MG63 (cell line): ENCODE measurements at regions not wholly inside any gene's neighbourhood (a gene's known extent, or its start where the extent isn't known, plus 50 kb on each side); places are given as distances from the start of the nearest gene placed in this dataset.

Source experiments
- DNase-seq: peaks from one replicate; pipeline ENCODE4 v3.0.0-alpha.2; 2020
- H3K27me3 ChIP-seq: fragments of 250-450 bp; sonication (Bioruptor Pico); 2 replicates; pipeline ENCODE4 v1.5.1; 2020; ENCODE audit warnings: mild to moderate bottlenecking, moderate library complexity
- H3K36me3 ChIP-seq: fragments of 250-450 bp; sonication (Bioruptor Pico); 2 replicates; pipeline ENCODE4 v1.5.1; 2020; ENCODE audit warnings: mild to moderate bottlenecking, moderate library complexity
- H3K4me3 ChIP-seq: fragments of 250-450 bp; sonication (Bioruptor Pico); 2 replicates; pipeline ENCODE4 v1.5.1; 2020; ENCODE audit warnings: mild to moderate bottlenecking, moderate library complexity
- H3K9me3 ChIP-seq: fragments of 250-450 bp; sonication (Bioruptor Pico); 2 replicates; pipeline ENCODE4 v1.5.1; 2020; ENCODE audit warnings: mild to moderate bottlenecking, moderate library complexity

DNA sequence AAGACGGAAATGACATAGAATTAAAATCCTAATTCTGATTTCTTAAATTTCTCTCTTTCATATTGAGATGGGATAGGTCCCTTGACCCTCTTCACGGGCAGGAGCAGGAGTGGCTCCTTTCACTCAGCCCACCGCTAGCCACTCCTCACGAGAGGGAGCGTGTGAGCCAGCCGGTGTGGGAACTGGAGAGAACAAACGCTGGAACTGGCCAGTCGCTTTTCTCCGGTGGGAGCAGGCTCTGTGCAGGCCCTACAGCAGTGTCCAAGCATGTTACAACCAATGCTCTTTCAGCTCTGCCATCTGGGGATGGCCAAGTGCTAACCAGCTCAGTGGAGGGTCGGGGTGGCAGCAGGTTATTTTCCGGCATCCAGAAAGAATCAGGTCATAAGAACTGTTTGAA, 815.5 kb upstream of the ADGRL4 start:
- DNase-seq: no peak

DNA sequence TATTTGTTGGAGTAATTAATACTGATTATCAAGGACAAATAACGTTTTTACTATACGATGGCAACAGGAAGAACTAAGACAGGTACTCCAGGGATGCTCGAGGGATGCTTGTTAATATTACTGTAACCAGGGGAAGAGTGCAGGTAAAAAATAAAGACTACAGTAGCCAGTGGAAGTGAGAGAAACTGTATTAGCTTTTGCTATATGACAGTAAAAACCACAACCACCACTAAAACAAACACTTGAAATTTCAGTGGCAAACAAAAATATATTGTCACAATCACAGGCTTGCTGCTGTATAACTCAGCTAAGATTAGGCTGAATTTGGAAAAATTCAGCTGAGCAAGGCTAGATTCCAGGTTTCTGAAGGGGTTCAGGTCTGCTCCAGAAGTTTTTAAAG, 812.6 kb upstream of the ADGRL4 start:
- Histone ChIP-seq H3K27me3 (no peaks in the 10 kb centered on the region), H3K9me3 (no peaks in the 10 kb centered on the region), H3K4me3 (no peak overlapping the region), H3K36me3 (no peaks in the 10 kb centered on the region)
- DNase-seq: no peak

More for the DNA sequence above, 815.5 kb upstream of the ADGRL4 start:
- Histone ChIP-seq H3K4me3 (no peak overlapping the region), H3K27me3 (no peaks in the 10 kb centered on the region), H3K36me3 (no peaks in the 10 kb centered on the region), H3K9me3 (no peaks in the 10 kb centered on the region)

DNA sequence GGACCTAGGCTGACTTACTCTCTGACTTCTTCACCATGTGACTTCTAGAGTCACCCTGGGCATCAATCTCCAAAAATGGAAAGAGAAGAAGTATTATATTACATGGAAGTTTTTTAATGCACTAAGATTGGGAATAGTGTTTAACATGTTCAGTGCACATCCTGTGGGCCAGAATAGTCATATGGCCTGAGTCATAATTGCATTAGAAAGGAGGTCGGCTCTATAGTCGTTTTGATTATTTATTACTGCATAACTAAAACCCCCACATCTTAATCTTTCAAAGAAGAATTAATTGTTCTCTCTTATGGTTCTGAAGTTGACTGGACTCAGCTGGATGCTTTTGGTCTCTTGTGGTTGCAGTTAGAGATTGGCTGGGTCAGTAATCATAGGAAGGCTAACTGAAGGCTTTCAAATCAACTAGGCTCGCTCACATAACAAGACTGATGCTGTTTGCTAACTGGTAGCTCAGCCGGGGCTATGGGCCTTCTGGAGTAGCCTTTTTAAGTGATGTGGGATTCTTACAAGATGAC, 810.6 kb upstream of the ADGRL4 start:
- H3K36me3 ChIP-seq: no peaks in the 10 kb centered on the region
- H3K9me3 ChIP-seq: no peaks in the 10 kb centered on the region
- DNase-seq: no peak
- H3K4me3 ChIP-seq: no peak overlapping the region
- no peaks in the 10 kb centered on the region for H3K27me3 ChIP-seq

DNA sequence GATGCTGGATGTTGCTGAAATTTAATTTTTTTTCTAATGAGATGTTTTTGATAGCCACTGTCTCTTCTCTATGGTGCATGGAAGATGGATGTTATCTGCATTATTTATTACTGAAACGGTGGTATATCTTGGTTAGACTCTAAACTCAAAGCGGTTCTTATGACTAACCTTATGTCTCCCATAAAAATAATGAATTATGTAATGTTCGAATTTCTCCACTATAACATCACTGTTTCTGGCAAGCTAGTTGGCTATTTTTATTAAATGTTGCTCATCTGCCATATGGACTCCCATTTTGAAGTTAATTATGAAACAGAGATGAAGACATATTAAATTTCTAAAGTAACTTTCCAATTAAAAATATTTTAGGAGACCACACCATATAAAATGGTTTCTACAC, 808.6 kb upstream of the ADGRL4 start:
- H3K36me3 ChIP-seq: no peaks in the 10 kb centered on the region
- no peaks in the 10 kb centered on the region for H3K27me3 ChIP-seq
- H3K9me3 ChIP-seq: no peaks in the 10 kb centered on the region
- H3K4me3 ChIP-seq: no peak overlapping the region
- no peak for DNase-seq

DNA sequence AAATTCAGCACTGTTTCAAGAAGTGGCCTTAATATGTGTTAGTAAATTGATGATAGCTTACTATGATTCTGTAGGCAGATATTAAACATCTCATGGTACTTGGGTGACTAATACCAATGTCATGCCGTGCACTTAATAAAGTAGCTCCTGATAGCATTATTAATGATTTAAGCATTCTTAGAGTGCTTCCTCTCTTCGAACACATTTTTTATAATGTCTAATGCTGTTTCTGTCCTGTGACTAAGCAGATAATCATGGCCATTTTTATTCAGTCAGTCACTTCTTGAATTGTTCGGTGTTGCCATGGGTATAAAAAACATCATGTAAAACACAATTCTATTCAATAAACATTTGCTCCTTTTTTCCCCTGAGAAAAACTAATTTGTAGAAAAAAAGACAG, 804.6 kb upstream of the ADGRL4 start:
- Histone ChIP-seq H3K9me3 (no peaks in the 10 kb centered on the region), H3K27me3 (no peaks in the 10 kb centered on the region), H3K36me3 (no peaks in the 10 kb centered on the region), H3K4me3 (no peak overlapping the region)
- DNase-seq: no peak

DNA sequence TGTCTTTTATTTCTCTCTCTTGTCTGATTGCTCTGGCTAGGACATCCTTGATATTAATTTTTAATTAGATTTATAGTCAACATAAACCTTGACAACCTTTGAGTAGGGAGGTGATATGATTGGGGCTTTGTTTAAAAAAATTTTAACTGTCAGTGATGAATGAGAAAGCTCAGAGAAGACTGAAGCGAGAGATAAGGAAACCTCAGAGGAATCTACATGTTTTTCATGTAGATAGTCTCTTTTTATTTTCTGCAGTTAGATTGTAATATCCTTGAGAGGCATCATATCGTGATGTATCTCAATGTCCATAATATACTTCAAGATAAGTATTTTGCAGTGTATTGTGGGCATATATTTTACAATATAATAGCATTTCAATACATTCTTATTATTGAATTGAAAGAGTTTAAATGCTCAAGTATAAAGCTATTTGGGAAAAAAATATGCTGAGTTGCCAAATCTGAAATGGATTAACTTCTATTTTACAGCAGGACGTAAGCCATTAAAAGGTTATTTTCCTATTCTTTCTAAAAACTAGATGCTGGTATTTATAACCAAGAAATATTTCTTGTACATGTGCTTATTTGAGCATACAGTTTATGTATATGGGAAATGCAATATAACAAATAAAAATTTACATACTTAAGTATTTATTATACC, 802.4 kb upstream of the ADGRL4 start:
- H3K4me3 ChIP-seq: no peak overlapping the region
- H3K36me3 ChIP-seq: no peaks in the 10 kb centered on the region
- DNase-seq: no peak
- no peaks in the 10 kb centered on the region for H3K27me3 ChIP-seq
- H3K9me3 ChIP-seq: no peaks in the 10 kb centered on the region

DNA sequence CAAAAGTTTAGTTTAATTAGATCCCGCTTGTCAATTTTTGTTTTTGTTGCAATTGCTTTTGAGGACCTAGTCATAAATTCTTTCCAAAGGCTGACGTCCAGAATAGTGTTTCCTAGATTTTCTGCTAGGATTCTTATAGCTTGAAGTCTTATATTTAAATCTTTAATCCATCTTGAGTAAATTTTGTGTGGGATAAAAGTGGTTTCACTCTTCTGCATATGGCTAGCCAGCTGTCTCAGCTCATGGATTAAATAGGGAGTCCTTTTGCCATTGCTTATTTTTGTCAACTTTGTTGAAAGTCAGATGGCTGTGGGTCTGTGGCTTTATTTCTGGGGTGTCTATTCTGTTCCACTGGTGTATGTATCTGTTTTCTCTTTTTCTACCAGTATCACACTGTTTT, 801.3 kb upstream of the ADGRL4 start:
- Histone ChIP-seq H3K27me3 (no peaks in the 10 kb centered on the region), H3K36me3 (no peaks in the 10 kb centered on the region), H3K4me3 (no peak overlapping the region), H3K9me3 (no peaks in the 10 kb centered on the region)
- no peak for DNase-seq

DNA sequence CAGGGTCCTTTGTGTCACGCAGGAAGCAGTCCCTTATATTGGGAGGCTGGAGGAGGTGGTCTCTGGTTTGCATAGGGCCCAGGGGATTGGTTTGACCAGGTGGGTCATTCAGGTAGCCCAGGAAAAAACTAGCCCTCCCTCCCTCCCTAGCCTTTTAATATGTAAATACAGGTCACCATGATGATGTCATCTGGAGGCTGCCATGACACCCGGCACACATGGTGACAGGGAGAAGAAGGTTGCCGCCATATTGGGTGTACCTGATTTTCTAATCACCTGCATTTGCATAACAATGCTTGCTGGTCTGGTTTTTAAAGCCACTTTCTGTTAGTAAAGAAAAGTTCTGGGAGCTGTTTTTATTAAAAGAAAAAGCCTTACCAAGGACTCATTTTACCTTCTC, 791.0 kb upstream of the ADGRL4 start:
- H3K9me3 ChIP-seq: no peaks in the 10 kb centered on the region
- DNase-seq: no peak
- H3K4me3 ChIP-seq: no peak overlapping the region
- no peaks in the 10 kb centered on the region for H3K36me3 ChIP-seq
- no peaks in the 10 kb centered on the region for H3K27me3 ChIP-seq

DNA sequence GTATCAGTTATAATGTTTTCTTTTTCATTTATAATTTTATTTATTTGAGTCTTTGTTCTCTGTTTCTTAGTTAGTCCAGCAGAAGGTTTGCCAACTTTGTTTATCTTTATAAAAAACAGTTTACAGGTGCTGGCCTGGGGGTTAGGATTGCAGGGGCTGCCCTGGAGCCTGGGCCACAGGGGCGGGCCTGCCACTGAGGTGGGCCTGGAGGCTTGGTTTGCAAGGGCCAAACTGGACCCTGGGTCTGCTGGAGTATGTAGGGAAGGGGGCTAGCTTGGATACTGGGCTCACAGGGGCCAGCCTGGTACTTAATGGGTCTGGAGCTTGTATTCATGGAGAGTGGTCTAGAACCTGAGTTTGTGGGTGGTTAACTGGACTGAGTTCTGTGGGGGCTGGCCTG, 789.9 kb upstream of the ADGRL4 start:
- Histone ChIP-seq H3K9me3 (no peaks in the 10 kb centered on the region), H3K4me3 (no peak overlapping the region), H3K27me3 (no peaks in the 10 kb centered on the region), H3K36me3 (no peaks in the 10 kb centered on the region)
- DNase-seq: no peak

DNA sequence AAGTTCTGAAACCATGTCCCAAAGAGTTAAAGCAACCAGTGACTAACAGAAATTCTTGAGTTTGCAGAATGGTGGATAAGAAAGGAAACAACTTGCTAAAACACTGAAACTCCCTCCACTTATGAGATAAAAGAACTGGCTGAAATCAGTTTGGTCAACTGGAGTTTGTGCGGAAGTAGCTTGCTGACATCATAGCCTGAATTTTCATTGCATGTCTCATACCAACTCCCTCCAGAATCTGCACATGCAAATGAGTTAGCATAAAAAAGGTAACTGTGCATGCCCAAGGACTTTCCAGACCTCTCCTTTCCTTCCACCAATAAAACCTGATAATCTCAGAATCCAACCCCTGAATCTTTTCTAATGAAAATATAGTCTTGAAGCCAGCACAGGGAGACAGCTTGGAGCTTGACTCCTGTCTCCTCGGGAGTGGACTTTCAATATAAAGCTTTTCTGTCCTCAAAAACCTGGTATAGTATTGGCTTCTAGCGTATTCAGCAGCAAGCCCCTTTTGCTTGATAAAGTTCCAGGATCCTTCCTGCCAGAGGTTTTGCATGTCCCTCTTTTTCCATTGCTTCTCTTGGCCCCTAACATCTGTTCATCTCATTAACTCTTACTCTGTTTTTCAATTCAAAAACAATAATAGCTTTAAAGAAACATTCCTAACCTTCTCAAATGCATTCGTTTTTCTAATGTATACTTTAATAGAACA, 785.8 kb upstream of the ADGRL4 start:
- no peaks in the 10 kb centered on the region for H3K27me3 ChIP-seq
- H3K36me3 ChIP-seq: no peaks in the 10 kb centered on the region
- no peak for DNase-seq
- no peaks in the 10 kb centered on the region for H3K9me3 ChIP-seq
- no peak overlapping the region for H3K4me3 ChIP-seq

DNA sequence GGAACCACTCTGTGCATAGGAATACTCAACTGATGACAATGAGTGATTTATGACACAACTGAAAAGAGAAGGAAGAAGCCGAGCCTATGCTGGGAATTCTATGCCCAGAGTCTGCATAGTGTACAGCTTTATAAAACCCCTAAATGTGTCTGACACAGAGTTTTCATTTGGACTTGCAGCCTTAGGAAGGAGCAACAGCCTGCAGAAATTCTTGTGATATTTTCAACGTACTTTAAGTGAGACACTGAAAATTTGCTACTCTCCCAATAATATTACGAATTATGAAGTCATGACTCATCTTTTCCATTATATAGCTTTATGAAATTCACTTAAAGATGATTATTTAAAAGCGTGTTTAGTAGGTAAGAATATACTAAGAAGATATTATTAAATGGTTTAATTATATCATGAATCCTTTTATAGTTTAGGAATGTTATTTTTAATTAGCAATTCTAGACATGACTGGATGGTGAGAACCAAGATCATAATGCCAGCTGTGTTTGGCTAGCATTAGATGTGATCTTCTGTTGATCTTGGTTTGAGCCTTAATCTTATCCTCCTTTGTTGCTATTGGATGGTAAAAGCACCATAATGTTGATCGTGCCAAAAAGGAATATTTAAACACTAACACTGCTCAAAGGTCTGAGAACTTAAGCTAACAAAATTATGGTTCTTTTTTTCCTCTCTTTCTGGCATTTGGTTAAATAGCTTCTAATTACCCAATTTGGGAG, 785.1 kb upstream of the ADGRL4 start:
- no peak for DNase-seq
- no peaks in the 10 kb centered on the region for H3K36me3 ChIP-seq
- no peak overlapping the region for H3K4me3 ChIP-seq
- no peaks in the 10 kb centered on the region for H3K27me3 ChIP-seq
- no peaks in the 10 kb centered on the region for H3K9me3 ChIP-seq

DNA sequence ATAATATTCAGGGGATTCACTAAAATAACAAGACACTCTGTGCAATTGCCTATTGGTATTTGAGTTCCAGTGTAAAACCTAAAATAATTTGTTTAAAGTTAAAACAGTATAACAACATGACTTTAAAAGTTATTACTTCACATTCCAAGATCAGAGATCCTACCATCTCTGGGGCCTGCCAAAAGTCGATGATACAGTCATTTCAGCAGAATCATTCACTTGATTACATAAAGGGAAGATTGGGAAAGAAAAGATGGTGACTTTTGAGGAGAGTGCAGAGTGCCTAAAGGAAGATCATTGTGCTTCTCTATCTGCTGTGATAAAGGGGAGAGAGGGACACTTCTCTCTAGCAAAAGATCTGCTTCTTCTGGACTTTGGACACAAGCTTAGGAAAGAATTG, 784.4 kb upstream of the ADGRL4 start:
- DNase-seq: no peak
- Histone ChIP-seq H3K4me3 (no peak overlapping the region), H3K36me3 (no peaks in the 10 kb centered on the region), H3K9me3 (no peaks in the 10 kb centered on the region), H3K27me3 (no peaks in the 10 kb centered on the region)

DNA sequence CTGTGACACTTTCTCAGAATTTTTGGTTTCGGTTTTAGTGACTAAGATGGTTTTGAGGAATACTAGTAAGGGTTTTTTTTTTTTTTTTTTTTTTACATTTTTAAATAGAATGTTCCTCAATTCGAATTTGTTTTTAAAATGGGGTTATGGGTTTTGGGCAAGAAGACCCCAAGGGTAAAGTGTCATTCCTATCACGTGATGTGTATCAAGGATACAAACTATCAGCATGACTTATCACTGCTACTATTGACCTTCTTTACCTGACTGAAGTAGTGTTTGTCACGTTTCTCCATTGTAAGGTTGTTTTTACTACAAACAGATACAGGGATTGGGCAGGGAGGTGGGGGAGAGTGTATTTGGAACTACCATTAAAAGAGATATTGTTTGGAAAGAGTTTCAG, 781.1 kb upstream of the ADGRL4 start:
- H3K9me3 ChIP-seq: no peaks in the 10 kb centered on the region
- no peak overlapping the region for H3K4me3 ChIP-seq
- H3K36me3 ChIP-seq: no peaks in the 10 kb centered on the region
- no peak for DNase-seq
- H3K27me3 ChIP-seq: no peaks in the 10 kb centered on the region

DNA sequence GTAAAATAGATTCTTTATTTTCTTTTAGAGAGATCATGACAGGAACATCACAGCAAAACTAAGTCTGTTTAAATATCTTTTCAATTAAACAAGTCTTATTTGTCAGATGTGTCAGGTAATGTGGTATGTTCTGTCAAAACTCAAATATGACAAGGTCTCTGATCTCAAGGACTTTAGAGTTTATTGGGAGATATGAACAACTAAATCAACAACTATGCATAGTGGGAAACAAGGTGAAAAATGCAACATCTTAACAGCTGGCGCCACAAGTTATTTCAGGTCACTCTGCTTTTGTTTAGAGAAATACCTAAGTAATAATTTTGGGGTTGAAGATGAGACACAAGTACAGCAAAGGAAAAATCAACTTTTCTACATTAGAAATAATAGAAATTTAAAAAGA, 779.4 kb upstream of the ADGRL4 start:
- no peaks in the 10 kb centered on the region for H3K36me3 ChIP-seq
- H3K27me3 ChIP-seq: no peaks in the 10 kb centered on the region
- H3K4me3 ChIP-seq: no peak overlapping the region
- H3K9me3 ChIP-seq: no peaks in the 10 kb centered on the region
- DNase-seq: no peak

DNA sequence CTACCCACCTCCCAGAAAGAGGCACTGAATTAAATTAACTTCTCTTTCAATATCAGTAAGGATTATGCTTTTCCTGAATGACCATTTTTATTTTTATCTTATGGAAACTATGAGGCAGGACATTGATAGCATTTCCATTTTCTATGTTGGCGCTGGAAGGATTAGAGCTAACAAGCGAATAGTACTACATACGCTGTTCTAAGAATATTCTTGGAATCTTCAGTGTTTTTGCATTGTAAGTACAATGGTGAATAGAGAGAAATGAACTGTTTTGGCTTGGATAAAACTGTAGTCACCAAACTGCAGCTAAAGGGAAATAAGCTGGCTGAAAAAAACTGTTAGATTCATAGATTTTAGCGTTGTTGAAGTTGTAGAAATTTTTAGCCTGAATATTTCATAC, 779.0 kb upstream of the ADGRL4 start:
- H3K4me3 ChIP-seq: no peak overlapping the region
- H3K9me3 ChIP-seq: no peaks in the 10 kb centered on the region
- no peaks in the 10 kb centered on the region for H3K36me3 ChIP-seq
- no peak for DNase-seq
- no peaks in the 10 kb centered on the region for H3K27me3 ChIP-seq

DNA sequence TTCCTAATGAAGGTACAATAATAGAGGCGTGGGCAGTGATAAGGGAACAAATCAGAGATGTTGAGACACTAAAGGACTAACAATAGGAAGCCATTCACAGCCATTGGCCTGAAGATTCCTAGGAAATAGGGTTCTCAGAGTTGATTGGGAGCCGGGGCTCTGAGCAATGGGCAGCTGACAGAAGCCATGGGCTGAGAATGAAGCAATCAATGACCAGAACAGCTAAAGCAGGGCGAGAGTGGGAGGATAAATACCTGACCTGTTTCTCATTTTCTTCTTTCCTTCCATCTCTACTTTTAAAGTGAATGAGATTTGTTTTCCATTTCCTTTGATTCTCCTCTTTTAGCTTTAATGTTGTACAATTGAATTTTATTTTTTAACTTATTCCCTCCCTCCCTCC, 774.7 kb upstream of the ADGRL4 start:
- Histone ChIP-seq H3K36me3 (no peaks in the 10 kb centered on the region), H3K27me3 (no peaks in the 10 kb centered on the region), H3K9me3 (no peaks in the 10 kb centered on the region), H3K4me3 (no peak overlapping the region)
- DNase-seq: no peak

DNA sequence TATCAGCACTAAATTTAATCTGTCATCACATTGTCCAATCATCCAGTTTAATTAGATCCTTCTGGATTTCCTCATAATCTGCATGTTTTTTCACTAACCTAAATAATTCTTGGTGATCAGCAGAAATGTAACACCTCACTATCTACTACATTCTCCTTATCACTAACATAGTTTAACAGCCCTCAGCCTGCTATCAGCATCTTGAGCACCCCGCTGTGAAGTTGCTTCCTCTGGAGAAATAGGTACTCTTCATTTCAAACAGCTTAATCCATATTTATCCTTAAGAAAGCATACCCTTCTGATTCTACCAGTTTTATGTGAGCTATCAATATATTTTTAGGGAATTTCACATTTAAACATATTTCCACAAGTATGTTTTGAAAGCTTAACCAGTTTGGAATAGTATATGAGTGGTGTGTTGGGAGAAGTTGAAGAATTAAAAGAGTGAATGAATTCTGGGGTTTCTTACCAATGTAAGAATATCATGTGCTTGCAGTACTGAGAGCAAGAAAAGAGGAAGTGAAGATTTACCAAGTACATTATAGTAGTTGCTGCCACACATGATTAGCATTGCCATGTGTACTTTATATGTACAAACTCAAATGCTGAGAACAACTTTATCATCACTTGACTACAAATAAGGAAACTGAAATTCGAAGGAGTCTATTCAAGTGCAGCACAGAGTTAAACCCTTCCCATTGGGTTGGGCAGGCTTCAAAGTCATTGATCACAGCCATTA, 771.1 kb upstream of the ADGRL4 start:
- no peaks in the 10 kb centered on the region for H3K27me3 ChIP-seq
- H3K9me3 ChIP-seq: no peaks in the 10 kb centered on the region
- no peaks in the 10 kb centered on the region for H3K36me3 ChIP-seq
- no peak for DNase-seq
- H3K4me3 ChIP-seq: no peak overlapping the region
